Heart right ventricle (tissue), 16 donors: ENCODE measurements at regions not wholly inside any gene's neighbourhood (a gene's known extent, or its start where the extent isn't known, plus 50 kb on each side); places are given as distances from the start of the nearest gene placed in this dataset.

ENCODE experiments used
- ATAC-seq, 8 donors: fragments of 200-7000 bp; cut with Tn5 transposase; one replicate each; pipeline ENCODE4 v1.9.1; 2020; ENCODE audit warnings: mild to moderate bottlenecking in 8 of 8, moderate library complexity in 8 of 8, moderate number of reproducible peaks in 1 of 8
- DNase-seq, 2 donors: peaks; one replicate each; pipeline ENCODE4 v3.0.0-alpha.2; 2020
- H3K27ac ChIP-seq, 10 donors: fragments of 200-600 bp; sonication (generic) in 2 of 10; one replicate each; pipeline versions ENCODE4 v1.5.0 to v1.8.0; 2020 to 2022; ENCODE audit warnings: mild to moderate bottlenecking in 3 of 10
- H3K27me3 ChIP-seq, 7 donors: fragments of 200-600 bp; one replicate each; pipeline ENCODE4 v1.8.0; 2021 to 2022; ENCODE audit warnings: mild to moderate bottlenecking in 2 of 7
- H3K36me3 ChIP-seq, 9 donors: fragments of 200-600 bp; sonication (generic) in 1 of 9; one replicate each; pipeline versions ENCODE4 v1.5.0 to v1.8.0; 2020 to 2022; ENCODE audit warnings: mild to moderate bottlenecking in 2 of 9
- H3K4me1 ChIP-seq, 9 donors: fragments of 200-600 bp; sonication (generic) in 1 of 9; one replicate each; pipeline versions ENCODE4 v1.5.0 to v1.8.0; 2020 to 2022; ENCODE audit warnings: mild to moderate bottlenecking in 4 of 9
- H3K4me3 ChIP-seq, 10 donors: fragments of 200-600 bp; sonication (generic) in 2 of 10; one replicate each; pipeline versions ENCODE4 v1.5.0 to v1.8.0; 2020 to 2022; ENCODE audit warnings: mild to moderate bottlenecking in 7 of 10, moderate library complexity in 2 of 10
- H3K9me3 ChIP-seq, 11 donors: fragments of 200-600 bp in 10 of 11; sonication (generic) in 2 of 11; one replicate each; pipeline versions ENCODE4 v1.5.0 to v1.8.0; 2013 to 2022; ENCODE audit warnings: mild to moderate bottlenecking in 2 of 11, control low read depth in 1 of 11, moderate library complexity in 1 of 11
- WGBS, 2 donors: extraction: QIAGEN DNeasy Blood & Tissue Kit; methylation state at CpG; one replicate each; pipeline ENCODE4 v1.1.7; 2013; ENCODE audit warnings: inconsistent platforms in 1 of 2; 5-methylcytosine and 5-hydroxymethylcytosine counted together
- intact Hi-C, 10 donors: fragments of 100-400 bp; cut with DNase I; formaldehyde crosslinking; loops; one replicate each; pipeline versions ENCODE4 v1.11.1 to v1.14.2; 2022
- TF ChIP-seq, protein P1 (sequence below), 9 donors: fragments of 200-600 bp; sonication (generic) in 2 of 9; IDR thresholded peaks; one replicate each; pipeline versions ENCODE4 v1.5.0 to v1.8.0; 2021 to 2022; ENCODE audit warnings: antibody characterized with exemption in 9 of 9, mild to moderate bottlenecking in 5 of 9, moderate library complexity in 1 of 9
- donor health status: Arrhythmogenic right ventricular cardiomyopathy.
- donor health status: ischemic (EF 13 %, LVEDD 7.1; RV severe dilation, severe dysfunction).
- donor health status: healthy with polysubstance abuse.
- donor health status: DM: no; HTN: yes; CAD: no.
- donor health status: DM: no; HTN: no; CAD: no.
- donor health status: ischemic (EF 25% LVEDD 6.9; RV normal size, moderate dysfunction).
- donor health status: ischemic (EF 25% LVEDD 5.7; RV mildly dilated, moderate dysfunction).
- donor health status: healthy.
- donor health status: DM: yes; HTN: yes; CAD: no.
- donor health status: Ischemic cardiomyopathy.
- donor health status: ischemic (EF 35%, LVEDD 5.7; RV mildly dilated, moderate dysfunction).
- donor health status: nonischemic (EF 11% LVEDD 7.7; RV severe dilation, severe dysfunction).
- donor health status: DM: yes; HTN: yes; CAD: no.
- donor health status: PGD.
- donor health status: ischemic (EF 29% LVEDD 5.4; RV normal size, mild dysfunction).
- donor health status: nonischemic (EF 23%, LVEDD 6.1; RV moderate dilation, normal function).

DNA sequence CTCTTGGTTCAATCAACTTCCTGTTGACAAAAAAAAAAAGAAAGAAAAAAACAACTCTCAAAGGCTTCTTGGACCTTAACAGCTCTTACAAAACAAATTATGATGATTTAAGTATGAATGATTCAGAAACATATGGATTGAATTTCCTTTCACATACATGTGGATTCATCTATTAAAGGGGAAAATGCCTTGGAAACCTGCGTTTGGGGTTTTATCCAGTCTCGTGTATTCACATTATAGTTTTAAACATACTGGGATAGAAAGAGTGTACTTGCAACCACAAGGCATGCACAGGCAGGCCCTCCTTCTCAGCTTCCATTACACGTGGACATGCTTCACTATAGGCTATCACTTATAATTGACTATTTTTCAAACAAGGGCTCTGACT, 286.7 kb downstream of the INHBA start:
- Histone ChIP-seq H3K27ac (no peak overlapping the region), H3K9me3 (peaks cover 0 to 10% (median 3%) of the 10 kb centered on the region in 11 donors), H3K36me3 (no peaks in the 10 kb centered on the region), H3K4me1 (no peaks in the 10 kb centered on the region), H3K27me3 (no peaks in the 10 kb centered on the region), H3K4me3 (no peak overlapping the region)
- ATAC-seq (no peak), DNase-seq (no peak)
- intact Hi-C loops = no loop called here
- TF ChIP-seq, protein P1, sequence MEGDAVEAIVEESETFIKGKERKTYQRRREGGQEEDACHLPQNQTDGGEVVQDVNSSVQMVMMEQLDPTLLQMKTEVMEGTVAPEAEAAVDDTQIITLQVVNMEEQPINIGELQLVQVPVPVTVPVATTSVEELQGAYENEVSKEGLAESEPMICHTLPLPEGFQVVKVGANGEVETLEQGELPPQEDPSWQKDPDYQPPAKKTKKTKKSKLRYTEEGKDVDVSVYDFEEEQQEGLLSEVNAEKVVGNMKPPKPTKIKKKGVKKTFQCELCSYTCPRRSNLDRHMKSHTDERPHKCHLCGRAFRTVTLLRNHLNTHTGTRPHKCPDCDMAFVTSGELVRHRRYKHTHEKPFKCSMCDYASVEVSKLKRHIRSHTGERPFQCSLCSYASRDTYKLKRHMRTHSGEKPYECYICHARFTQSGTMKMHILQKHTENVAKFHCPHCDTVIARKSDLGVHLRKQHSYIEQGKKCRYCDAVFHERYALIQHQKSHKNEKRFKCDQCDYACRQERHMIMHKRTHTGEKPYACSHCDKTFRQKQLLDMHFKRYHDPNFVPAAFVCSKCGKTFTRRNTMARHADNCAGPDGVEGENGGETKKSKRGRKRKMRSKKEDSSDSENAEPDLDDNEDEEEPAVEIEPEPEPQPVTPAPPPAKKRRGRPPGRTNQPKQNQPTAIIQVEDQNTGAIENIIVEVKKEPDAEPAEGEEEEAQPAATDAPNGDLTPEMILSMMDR (IDR thresholded peaks at IDR 0.05) = no peak
- 88 to 89% methylated on average over 3 of the region's 3 CpGs for WGBS, 2 donors

DNA sequence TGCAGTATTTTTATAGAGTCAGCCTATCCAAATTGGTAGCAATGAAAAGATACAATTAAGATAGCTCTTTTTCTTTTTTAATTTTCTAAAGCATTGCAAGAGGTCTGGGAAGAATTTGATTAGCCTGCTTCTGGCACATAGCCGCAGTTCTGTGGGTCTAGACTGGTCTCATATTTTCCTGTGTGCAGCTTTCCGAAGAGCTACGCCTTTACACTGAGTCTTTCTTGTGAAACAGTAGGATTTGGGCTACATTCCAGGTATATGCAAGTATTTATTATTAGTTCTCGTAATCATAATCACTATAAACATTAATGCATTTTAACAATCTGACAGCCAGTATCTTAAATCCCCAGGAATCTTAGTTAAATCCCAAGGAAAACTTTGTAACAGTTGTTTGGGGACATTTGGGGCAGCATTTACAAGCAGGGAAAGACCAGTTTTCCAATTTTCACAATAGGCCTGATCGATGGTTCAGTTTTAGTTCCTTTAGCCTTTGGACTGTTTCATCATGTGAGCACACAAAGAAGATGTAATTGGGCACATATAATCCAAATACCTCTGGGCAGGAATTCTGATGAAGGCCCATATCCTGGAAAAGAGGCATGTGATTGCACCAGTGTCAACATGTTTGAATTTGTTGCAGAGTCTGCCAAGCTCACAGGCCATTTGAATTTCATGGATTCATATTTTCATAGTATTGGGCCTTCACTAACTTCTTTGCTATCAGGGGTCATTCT, 287.3 kb downstream of the INHBA start:
- TF ChIP-seq, protein P1 (IDR thresholded peaks at IDR 0.05) = no peak
- Histone ChIP-seq H3K4me1 (no peaks in the 10 kb centered on the region), H3K27me3 (no peaks in the 10 kb centered on the region), H3K27ac (no peak overlapping the region), H3K4me3 (no peak overlapping the region), H3K9me3 (peaks cover 0 to 10% (median 3%) of the 10 kb centered on the region in 11 donors), H3K36me3 (no peaks in the 10 kb centered on the region)
- 86 to 93% methylated on average over 5 of the region's 5 CpGs for WGBS, 2 donors
- ATAC-seq (no peak), DNase-seq (no peak)
- intact Hi-C loops = no loop called here

DNA sequence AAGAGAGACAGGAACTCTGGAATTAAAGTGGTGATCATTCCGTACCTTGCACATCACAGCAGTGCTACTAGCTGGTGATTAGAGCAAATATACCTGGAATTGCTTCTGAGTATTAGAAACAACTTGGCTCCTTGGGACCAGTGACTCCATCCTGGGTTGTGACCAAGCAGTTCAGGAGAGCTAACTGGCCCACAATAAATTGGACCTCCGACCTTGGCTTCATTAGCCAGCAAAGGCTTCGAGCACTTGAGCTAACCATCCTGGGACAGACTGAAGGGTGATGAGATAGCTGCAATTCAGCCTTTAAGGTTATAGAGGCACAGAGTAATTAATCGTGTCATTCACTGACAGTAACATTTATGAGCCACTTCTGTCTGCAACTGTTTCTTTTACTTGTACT, 287.8 kb downstream of the INHBA start:
- DNase-seq (no peak), ATAC-seq (no peak)
- intact Hi-C loops = no loop called here
- Histone ChIP-seq H3K4me3 (no peak overlapping the region), H3K27me3 (no peaks in the 10 kb centered on the region), H3K27ac (no peak overlapping the region), H3K4me1 (no peaks in the 10 kb centered on the region), H3K9me3 (peaks cover 0 to 10% (median 3%) of the 10 kb centered on the region in 11 donors), H3K36me3 (no peaks in the 10 kb centered on the region)
- WGBS, 2 donors = 86 to 89% methylated on average over 4 of the region's 4 CpGs
- TF ChIP-seq, protein P1 (IDR thresholded peaks at IDR 0.05) = no peak

DNA sequence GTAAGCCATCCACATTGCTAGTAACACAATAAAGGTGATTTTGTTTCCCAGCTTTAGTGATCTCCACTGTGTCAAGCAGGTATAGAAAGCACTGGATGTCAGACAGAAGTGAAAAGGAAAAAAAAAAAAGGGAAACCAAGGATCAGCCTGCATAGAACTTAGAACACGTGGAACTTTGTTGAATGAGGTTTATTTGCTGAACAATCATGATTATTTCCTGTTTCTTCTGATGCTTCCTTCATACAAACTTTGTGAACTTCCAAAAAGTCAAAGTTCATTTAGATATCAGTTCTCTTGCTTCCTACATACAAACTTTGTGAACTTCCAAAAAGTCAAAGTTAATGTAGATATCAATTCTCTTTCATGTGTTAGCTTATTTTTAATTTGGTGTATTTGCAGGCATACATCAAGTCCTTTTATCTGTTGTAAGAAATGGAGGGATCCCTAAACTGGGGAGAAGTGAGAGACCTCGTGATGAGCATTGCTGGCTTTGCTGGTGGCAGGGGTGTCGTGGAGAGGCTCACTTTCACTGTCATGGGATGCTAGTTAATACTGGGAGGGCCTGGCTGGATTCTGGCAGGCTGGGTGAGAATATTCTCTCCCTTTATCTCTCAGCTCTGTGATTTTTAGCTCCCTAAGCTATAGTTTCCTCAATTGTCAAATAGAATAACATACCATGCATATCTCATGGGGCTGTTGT, 298.4 kb downstream of the INHBA start:
- Histone ChIP-seq H3K27ac (no peak overlapping the region), H3K36me3 (no peaks in the 10 kb centered on the region), H3K27me3 (no peaks in the 10 kb centered on the region), H3K4me1 (no peaks in the 10 kb centered on the region), H3K9me3 (no peaks in the 10 kb centered on the region), H3K4me3 (no peak overlapping the region)
- DNase-seq (no peak), ATAC-seq (no peak)
- 44 to 75% methylated on average over 3 of the region's 3 CpGs for WGBS, 2 donors
- TF ChIP-seq, protein P1 (IDR thresholded peaks at IDR 0.05) = no peak
- intact Hi-C loops = no loop called here
